Endothelial cell of umbilical vein (primary cell): ENCODE measurements at regions not wholly inside any gene's neighbourhood (a gene's known extent, or its start where the extent isn't known, plus 50 kb on each side); places are given as distances from the start of the nearest gene placed in this dataset.

Experiments
- BruUV-seq: library from RNA; stranded (reverse); fragments of 400-500 nt; replicated peaks from 2 replicates; lab custom pipeline; 2021; lab: Mats Ljungman, UMichigan
- CTCF ChIA-PET: fragments of 300-600, 350-600 bp; sonication (Branson Sonifier 250); formaldehyde crosslinking; loops from one replicate; lab custom pipeline; 2021; ENCODE audit warnings: antibody characterized with exemption, inconsistent platforms; lab: Charles Lee
- POLR2A ChIA-PET: fragments of 300-600, 350-600 bp; sonication (Branson Sonifier 250); formaldehyde crosslinking; loops from one replicate; lab custom pipeline; 2021; ENCODE audit warnings: antibody characterized with exemption, inconsistent platforms; lab: Charles Lee
- DNase-seq: peaks from one replicate; pipeline ENCODE4 v3.0.0-alpha.2; 2011; ENCODE audit warnings: low read depth, low spot score
- FAIRE-seq: peaks from 2 replicates; lab custom pipeline; 2011; peaks lifted over from hg19 to GRCh38; lab: Jason Lieb, UNC
- H2AFZ ChIP-seq: 2 replicates; pipeline ENCODE4 v1.6.0; 2012; ENCODE audit warnings: low read depth, low read length, control low read depth, inconsistent platforms
- H3K27ac ChIP-seq: 2 replicates; pipeline ENCODE4 v1.5.1; 2011; ENCODE audit warnings: low read depth, mild to moderate bottlenecking, control low read depth, low read length, moderate library complexity; ENCODE audit not compliant: insufficient read depth
- H3K27me3 ChIP-seq, 2 experiments: 2 replicates each; pipeline versions ENCODE4 v1.6.0 to v1.6.1; 2011; ENCODE audit warnings: low read length in 2 of 2, mixed read lengths in 1 of 2; ENCODE audit not compliant: control insufficient read depth in 2 of 2, insufficient read depth in 2 of 2
- H3K36me3 ChIP-seq, 2 experiments: 2 replicates in 1 of 2; 3 replicates in 1 of 2; pipeline ENCODE4 v1.5.1; 2011; ENCODE audit warnings: low read length in 2 of 2, mild to moderate bottlenecking in 1 of 2, moderate library complexity in 1 of 2; ENCODE audit not compliant: control insufficient read depth in 2 of 2, insufficient read depth in 2 of 2; ENCODE audit errors: extremely low read depth in 1 of 2
- H3K4me1 ChIP-seq: 3 replicates; pipeline ENCODE4 v1.5.1; 2011; ENCODE audit warnings: mild to moderate bottlenecking, low read length; ENCODE audit not compliant: control insufficient read depth, insufficient read depth; ENCODE audit errors: extremely low read depth
- H3K4me2 ChIP-seq: 2 replicates; pipeline ENCODE4 v1.6.1; 2011; ENCODE audit warnings: low read length, control low read depth, mixed read lengths; ENCODE audit not compliant: insufficient read depth
- H3K4me3 ChIP-seq, 3 experiments: fragments of 200-600 bp in 1 of 3; sonication (generic), shearing (Covaris generic) in 1 of 3; replicated peaks in 1 of 3; 2 replicates each; pipeline ENCODE4 v1.5.1; 2011 to 2016; ENCODE audit warnings: control low read depth in 3 of 3, low read length in 3 of 3, mild to moderate bottlenecking in 2 of 3, inconsistent platforms in 1 of 3, low read depth in 1 of 3, moderate library complexity in 1 of 3; ENCODE audit not compliant: insufficient read depth in 1 of 3
- H3K79me2 ChIP-seq: 2 replicates; pipeline ENCODE4 v1.6.0; 2012; ENCODE audit warnings: low read length, inconsistent platforms; ENCODE audit not compliant: control insufficient read depth, insufficient read depth
- H3K9ac ChIP-seq: replicated peaks from 2 replicates; pipeline ENCODE3; 2011; ENCODE audit warnings: low read length, control low read depth; ENCODE audit not compliant: insufficient read depth; ENCODE audit errors: extremely low read depth
- H3K9me1 ChIP-seq: replicated peaks from 3 replicates; pipeline ENCODE4 v1.6.0; 2011; ENCODE audit warnings: mild to moderate bottlenecking, low read length; ENCODE audit not compliant: control insufficient read depth, insufficient read depth; ENCODE audit errors: extremely low read depth
- H3K9me3 ChIP-seq: replicated peaks from 2 replicates; pipeline ENCODE4 v1.5.1; 2012; ENCODE audit warnings: low read length, inconsistent platforms; ENCODE audit not compliant: control insufficient read depth, insufficient read depth
- H4K20me1 ChIP-seq: replicated peaks from 2 replicates; pipeline ENCODE3; 2011; ENCODE audit warnings: mild to moderate bottlenecking, low read length; ENCODE audit not compliant: control insufficient read depth, insufficient read depth; ENCODE audit errors: extremely low read depth
- CTCF ChIP-seq, 2 donors: IDR thresholded peaks; 1 replicate in 1 of 2; 2 replicates in 1 of 2; pipeline ENCODE4 v1.5.1; 2011; ENCODE audit warnings: low read length in 2 of 2, mild to moderate bottlenecking in 2 of 2, moderate library complexity in 2 of 2, control low read depth in 1 of 2, inconsistent platforms in 1 of 2, low read depth in 1 of 2; ENCODE audit not compliant: insufficient read depth in 1 of 2; ENCODE audit errors: extremely low read depth in 1 of 2
- EZH2 ChIP-seq: IDR thresholded peaks from 2 replicates; pipeline ENCODE4 v1.6.1; 2012; ENCODE audit warnings: borderline replicate concordance, low read depth, mild to moderate bottlenecking, moderate library complexity, low read length, inconsistent platforms; ENCODE audit not compliant: severe bottlenecking
- FOS ChIP-seq: IDR thresholded peaks from 2 replicates; pipeline ENCODE4 v1.6.1; 2011; ENCODE audit warnings: mild to moderate bottlenecking, low read length, moderate library complexity, borderline replicate concordance; ENCODE audit not compliant: insufficient read depth
- GATA2 ChIP-seq: IDR thresholded peaks from 2 replicates; pipeline ENCODE4 v1.7.0; 2011; ENCODE audit warnings: low read depth, mild to moderate bottlenecking, moderate library complexity, mixed read lengths, low read length; ENCODE audit not compliant: insufficient read length, insufficient read depth
- JUN ChIP-seq: IDR thresholded peaks from 2 replicates; pipeline ENCODE4 v1.6.1; 2011; ENCODE audit warnings: borderline replicate concordance, low read depth; ENCODE audit not compliant: insufficient read length, insufficient read depth
- MAX ChIP-seq: IDR thresholded peaks from 2 replicates; pipeline ENCODE4 v1.6.1; 2011; ENCODE audit not compliant: insufficient read depth, insufficient read length
- MYC ChIP-seq: IDR thresholded peaks from one replicate; pipeline ENCODE4 v1.6.1; 2011; ENCODE audit warnings: mild to moderate bottlenecking, low read depth, low read length
- POLR2A ChIP-seq: IDR thresholded peaks from 2 replicates; pipeline ENCODE4 v1.6.1; 2012; ENCODE audit warnings: low read depth, mild to moderate bottlenecking, control low read depth, low read length
- POLR2AphosphoS5 ChIP-seq: IDR thresholded peaks from 2 replicates; pipeline ENCODE4 v1.6.1; 2012; ENCODE audit warnings: low read depth, mild to moderate bottlenecking, control low read depth, low read length, moderate library complexity; ENCODE audit not compliant: insufficient read depth
- dilution Hi-C: fragments of 300-500 bp; cut with MboI; formaldehyde crosslinking; loops from one replicate; pipeline ENCODE4 v1.15.0; 2019; ENCODE audit warnings: low sequenced_read_pairs; ENCODE audit not compliant: extremely low pct_ligation_motif_present
- intact Hi-C: fragments of 100-400 bp; cut with micrococcal nuclease; formaldehyde crosslinking; loops from one replicate; pipeline ENCODE4 v1.10.0; 2022

- Histone ChIP-seq H3K4me1 (peaks cover 6% of the 10 kb centered on the region), H3K27me3 (no peaks in the 10 kb centered on the region), H3K36me3 (no peaks in the 10 kb centered on the region), H3K79me2 (no peaks in the 10 kb centered on the region), H3K9me1 (no peaks in the 10 kb centered on the region), H3K9me3 (no peaks in the 10 kb centered on the region), H3K9ac (no peak overlapping the region), H2AFZ (no peak overlapping the region), H3K4me3 (no peak overlapping the region), H4K20me1 (no peaks in the 10 kb centered on the region), H3K27ac (no peak overlapping the region), H3K4me2 (no peak overlapping the region)
- intact Hi-C loops (no loop called here), dilution Hi-C loops (no loop called here)
- no peak for FAIRE-seq
- DNase-seq, result no peak
- BruUV-seq, result no TSS peak
- TF ChIP-seq JUN, result no peak
- no peak for TF ChIP-seq FOS
- TF ChIP-seq MAX, result no peak
- no peak for TF ChIP-seq POLR2A
- no peak for TF ChIP-seq GATA2
- no peak for TF ChIP-seq CTCF (IDR thresholded peaks at IDR 0.05; ENCODE audit: extremely low read depth in 1 of 2, insufficient read depth in 1 of 2, low read depth in 1 of 2, low read length in 2 of 2)
- no peak for TF ChIP-seq MYC
- TF ChIP-seq POLR2AphosphoS5, result no peak
- no peak for TF ChIP-seq EZH2
- ChIA-PET POLR2A (no interaction called here), CTCF (interaction anchor here (0.9 to 1.5 kb wide), 3 partner anchors 11 to 193 kb away, joined by 3 to 4 read pairs (median 3); no protein-coding TSS in a partner anchor)
Observed at GRCh38 chr12:47591361-47591791, 114.5 kb downstream of the RPAP3 start.
